Hematopoietic multipotent progenitor cell treated with erythropoietin and hydrocortisone succinate and interleukin-3 and kit ligand, for 8 days (in vitro differentiated cells): ENCODE measurements at regions not wholly inside any gene's neighbourhood (a gene's known extent, or its start where the extent isn't known, plus 50 kb on each side); places are given as distances from the start of the nearest gene placed in this dataset.

Experiments used
- DNase-seq: peaks from one replicate; pipeline ENCODE4 v3.0.0-alpha.2; 2015

- no peak for DNase-seq
Measured at GRCh38 chr20:60252866-60253265, 294.6 kb downstream of the CDH26 start.

GRCh38 chr20:60253471-60253870 is 295.2 kb downstream of the CDH26 start:
- DNase-seq, result no peak

- DNase-seq, result no peak
Measured at GRCh38 chr20:60254901-60255411, 296.7 kb downstream of the CDH26 start.

DNA sequence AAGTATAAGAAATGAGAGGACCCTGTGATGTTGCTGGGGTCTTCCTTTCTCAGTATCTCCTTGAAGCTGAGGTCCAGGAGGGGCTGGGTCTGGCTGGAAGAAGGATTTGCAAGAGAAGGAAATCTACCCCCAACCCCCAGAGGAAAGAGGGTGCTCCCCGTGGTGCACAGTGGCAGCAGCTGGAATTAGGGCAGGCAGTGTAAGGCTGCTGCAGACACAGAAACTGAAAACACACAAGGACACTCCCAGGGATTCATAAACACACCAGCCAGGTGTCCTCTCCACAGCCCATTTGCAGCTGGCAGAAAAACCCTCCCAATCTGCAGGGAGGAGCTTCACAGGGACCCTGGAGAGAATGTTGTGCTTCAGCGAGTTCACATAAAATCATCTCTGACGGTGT is 297.2 kb downstream of the CDH26 start:
- DNase-seq, result no peak

GRCh38 chr20:60255866-60256265 is 297.6 kb downstream of the CDH26 start:
- no peak for DNase-seq

- no peak for DNase-seq
Measured at GRCh38 chr20:60256811-60257210, 298.6 kb downstream of the CDH26 start.

GRCh38 chr20:60257671-60258070 is 299.4 kb downstream of the CDH26 start:
- no peak for DNase-seq

DNA sequence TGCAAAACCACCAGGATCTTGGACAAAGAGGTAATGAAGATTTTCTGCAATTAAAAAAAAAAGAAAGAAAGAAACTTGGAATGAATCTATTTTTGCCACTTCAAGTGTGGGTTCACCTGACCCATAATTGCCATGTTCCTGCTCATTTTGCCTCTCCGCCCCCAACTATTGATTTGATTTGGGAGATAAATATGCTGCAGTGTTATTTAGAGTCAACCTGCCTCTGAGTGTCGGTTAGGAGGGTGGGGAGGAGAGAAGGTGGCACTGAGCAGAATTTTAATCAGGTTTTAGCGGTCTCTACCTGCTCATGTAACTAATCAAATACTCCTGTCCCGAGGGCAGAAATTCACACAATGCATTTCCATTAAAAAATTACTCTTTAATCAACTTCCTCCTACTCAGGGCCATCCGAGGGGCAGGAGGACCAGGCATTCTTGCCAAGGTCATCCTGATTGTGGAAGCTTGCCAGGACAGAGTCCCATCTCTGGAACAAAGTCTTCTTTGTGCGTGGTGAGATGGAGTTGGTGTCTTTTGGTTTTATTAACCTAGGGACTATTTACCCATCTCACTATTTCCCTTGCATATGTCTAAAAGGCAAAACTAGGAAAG is 300.1 kb downstream of the CDH26 start:
- DNase-seq, result no peak

GRCh38 chr20:60261333-60261732 is 303.1 kb downstream of the CDH26 start:
- DNase-seq, result no peak

DNA sequence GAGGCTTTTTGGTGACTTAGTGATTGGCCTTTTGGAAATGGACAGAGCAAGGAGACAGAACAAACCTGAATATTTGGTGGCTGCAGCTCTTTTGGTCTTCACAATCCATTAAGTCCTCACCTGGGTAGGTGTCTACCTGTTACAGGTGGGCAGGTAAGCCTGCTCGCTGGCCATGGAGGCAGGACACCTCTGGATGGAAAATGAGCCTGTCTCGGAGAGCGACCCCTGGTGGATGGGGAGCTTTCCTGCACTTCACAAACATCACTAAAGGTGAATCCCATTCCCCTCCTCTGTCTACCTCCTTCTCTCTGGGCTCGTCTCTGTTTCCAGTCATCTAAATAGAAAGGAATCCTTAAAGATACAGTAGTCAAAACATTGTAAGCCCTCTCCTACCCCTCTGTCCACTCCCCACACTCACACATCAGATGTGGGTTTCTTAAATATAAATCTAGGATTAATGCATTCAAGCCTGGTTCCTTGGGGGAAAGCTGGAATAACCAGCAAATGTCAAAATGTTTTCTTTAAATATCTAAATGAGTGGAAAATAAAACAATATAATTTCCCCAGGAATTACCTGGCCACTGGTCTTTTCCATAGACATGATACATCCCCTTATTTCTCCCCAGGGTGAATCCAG is 304.9 kb downstream of the CDH26 start:
- DNase-seq, result peak; percentile 62

DNA sequence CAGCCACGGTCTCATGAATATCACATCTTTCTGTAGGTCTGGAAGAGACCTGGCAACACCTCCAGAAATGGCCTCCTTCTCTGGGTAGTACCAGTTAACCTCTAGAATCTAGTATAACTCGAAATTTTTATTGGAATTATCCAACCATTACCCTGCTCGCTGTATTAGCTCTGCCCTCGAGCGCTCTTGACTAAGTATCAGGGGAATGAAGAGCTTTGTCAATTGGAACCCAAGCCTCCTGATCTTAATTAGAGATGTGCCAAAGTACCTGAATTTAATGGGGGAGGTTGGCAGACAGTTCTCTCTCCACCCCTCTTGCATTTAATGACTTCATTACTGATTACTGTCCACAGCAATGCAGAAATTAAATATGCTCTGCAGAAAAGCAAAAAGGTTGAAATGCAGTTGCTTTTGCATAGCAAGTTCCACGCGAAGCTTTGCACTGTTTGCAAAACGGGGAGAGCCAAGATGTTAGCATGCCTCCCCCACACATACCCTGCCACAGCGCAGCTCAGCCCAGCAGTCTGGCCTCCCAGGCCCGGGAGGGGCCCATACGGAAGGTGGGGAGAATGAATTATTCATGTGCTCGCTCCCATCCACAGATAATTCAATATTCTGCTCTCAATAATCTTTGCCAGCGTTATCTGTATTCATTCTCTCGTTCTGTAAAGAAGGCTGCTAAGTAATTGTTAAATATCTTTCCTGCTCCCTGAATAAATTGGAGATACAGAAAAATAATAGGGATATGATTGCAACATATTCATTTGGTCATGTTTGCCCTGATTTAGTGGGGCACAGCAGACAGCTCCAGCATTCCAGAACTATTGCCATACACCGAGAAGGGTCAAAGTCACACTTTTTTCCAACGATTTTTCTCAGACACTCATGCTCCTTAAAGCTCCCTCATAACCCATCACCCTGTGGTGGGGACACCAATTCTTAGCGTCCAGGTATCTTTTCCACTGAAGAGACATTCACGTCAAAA is 305.8 kb downstream of the CDH26 start:
- DNase-seq, result no peak

GRCh38 chr20:60266177-60266823 is 308.1 kb downstream of the CDH26 start:
- no peak for DNase-seq

GRCh38 chr20:60268491-60268890 is 310.3 kb downstream of the CDH26 start:
- no peak for DNase-seq

DNA sequence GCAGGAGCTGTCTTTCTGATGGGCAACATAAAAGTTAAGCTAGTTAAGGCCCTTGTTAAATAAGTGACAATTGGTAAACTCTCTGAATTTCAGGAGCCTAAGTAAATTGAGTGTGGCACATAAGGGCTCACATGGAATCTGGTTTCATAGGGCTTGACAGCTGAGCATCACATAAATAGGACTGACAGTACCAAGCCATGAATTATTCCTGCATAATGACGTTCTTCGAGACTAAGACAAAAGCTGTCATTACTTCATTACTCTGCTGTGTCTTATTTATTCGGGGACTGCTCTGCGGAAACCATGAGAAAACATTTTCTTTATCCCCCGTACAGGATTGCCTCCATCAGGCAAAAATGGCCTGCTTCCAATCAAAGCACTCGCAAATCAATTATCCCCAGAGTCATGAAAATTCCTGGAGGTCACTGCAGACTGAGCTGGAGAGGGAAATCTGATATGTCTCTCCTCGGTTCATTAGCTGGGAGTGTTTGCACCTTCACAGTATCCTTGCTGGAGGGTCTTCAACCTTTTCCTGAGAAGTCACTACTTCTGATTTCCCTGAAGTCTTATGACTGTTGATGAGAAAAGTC is 311.4 kb downstream of the CDH26 start:
- no peak for DNase-seq

DNA sequence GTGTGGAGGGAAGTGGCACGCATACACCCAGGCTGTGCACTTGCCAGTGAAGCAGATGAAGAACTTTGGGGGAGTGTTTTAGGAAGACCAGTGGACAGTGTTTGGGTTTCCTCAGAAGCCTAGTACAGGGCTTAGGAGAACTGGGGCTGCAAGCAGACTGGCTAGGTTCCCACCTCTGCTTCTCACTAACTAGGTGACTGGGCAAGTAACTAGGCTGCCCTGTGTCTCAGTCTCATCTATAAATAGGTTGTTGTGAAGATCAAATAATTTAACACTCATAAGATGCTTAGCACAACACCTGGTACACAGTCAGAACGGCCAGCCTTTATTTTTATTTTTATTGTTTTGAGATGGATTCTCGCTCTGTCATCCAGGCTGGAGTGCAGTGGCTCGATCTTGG is 312.1 kb downstream of the CDH26 start:
- no peak for DNase-seq

GRCh38 chr20:60271597-60271996 is 313.4 kb downstream of the CDH26 start:
- no peak for DNase-seq

DNA sequence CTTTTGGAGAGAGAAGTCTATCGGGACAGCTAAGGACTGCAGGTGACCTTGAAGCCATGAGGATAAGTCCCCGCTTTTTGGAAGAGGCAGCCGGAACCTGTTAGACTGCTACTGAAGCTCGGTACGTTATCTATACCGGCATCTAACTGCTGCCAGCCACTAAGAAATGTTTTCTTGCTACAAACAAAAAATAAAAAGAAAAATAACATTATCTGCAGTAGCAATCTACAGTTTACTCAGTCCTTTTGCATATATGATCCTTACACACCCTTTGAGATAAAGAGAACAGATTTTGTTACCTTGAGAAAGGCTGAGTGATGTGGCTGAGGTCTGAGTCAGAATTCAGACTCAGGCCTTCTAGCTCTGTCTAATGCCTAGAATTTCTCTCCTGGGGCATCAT is 314.6 kb downstream of the CDH26 start:
- DNase-seq, result no peak

GRCh38 chr20:60274717-60275116 is 316.5 kb downstream of the CDH26 start:
- no peak for DNase-seq

DNA sequence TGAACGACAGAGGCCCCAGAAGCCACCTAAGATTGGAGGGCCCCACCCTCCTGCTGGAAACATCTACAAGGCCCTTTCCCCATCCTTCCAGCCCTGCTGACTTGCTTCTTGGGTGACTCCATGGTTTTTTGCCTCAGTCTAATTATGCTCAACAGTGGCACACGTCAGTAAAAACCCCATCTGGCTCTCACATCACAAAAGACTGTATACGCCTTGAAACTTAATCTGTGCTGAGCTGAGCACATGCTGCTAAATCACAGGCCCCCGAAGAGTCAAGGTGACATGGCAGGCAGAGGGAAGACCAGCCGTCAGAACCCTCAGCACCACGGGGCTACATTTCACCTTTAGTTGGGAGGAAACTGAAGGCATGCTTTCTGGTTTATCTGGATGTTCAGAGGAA is 323.1 kb downstream of the CDH26 start:
- no peak for DNase-seq

GRCh38 chr20:60283281-60283680 is 325.1 kb downstream of the CDH26 start:
- DNase-seq, result no peak

DNA sequence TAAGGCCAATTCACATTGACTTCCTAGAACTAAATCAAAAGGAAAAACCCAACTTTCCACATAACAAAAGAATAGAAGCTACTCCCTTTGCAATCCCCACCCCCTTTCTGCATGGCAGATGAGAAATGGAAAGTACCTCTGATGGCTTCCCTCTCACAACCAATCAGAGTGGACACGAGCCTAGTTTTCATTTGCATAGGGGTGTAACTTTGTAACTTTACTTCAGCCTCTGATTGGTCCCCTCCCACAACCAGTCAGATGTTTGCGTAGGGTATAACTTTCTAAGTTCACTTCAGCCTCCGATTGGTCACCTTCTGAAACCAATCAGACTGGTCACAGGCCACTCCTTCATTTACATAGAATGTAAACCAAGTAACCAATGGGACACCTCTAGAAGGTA is 328.5 kb downstream of the CDH26 start:
- DNase-seq, result no peak

DNA sequence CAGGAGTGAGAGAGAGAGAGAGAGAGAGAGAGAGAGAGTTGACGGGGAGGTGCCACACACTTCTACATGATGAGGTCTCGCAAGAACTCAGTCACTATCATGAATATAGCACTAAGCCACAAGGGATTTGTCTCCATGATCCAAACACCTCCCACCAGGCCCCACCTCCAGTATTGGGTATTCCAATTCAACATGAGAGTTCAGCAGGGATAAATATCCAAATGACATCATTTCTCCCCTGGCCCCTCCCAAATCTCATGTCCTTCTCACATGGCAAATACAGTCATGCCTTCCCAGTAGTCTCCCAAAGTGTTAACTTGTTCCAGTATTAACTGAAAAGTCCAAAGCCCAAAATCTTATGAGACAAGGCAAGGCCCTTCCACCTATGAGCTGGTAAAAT is 330.7 kb downstream of the CDH26 start:
- no peak for DNase-seq
